ENCODE measurements at regions not wholly inside any gene's neighbourhood (a gene's known extent, or its start where the extent isn't known, plus 50 kb on each side); places are given as distances from the start of the nearest gene placed in this dataset.

GRCh38 chr16:59212492-59213024, 478.4 kb upstream of the GOT2 start:
- Histone ChIP-seq H3F3A (replicated peaks; ENCODE audit: insufficient read depth) (no peaks in the 10 kb centered on the region), H3K36me3 (replicated peaks in 1 of 2; ENCODE audit: control insufficient read depth in 1 of 2, insufficient read depth in 2 of 2, low read length in 1 of 2) (no peaks in the 10 kb centered on the region), H3K4me2 (no peak overlapping the region), H3K9ac (no peak overlapping the region), H2AFZ (ENCODE audit: low read depth) (no peak overlapping the region), H3K27me3 (ENCODE audit: insufficient read depth) (no peaks in the 10 kb centered on the region), H3K4me1 (ENCODE audit: control insufficient read depth in 1 of 2, insufficient read depth in 2 of 2, low read depth in 1 of 2, low read length in 1 of 2) (no peaks in the 10 kb centered on the region), H3K4me3 (ENCODE audit: low read depth in 2 of 2, low read length in 1 of 2) (no peak overlapping the region), H3K9me3 (no peaks in the 10 kb centered on the region), H3K9me2 (no peaks in the 10 kb centered on the region), H4K20me1 (ENCODE audit: insufficient read depth) (no peaks in the 10 kb centered on the region), H3K79me2 (ENCODE audit: insufficient read depth) (no peaks in the 10 kb centered on the region), H3K27ac (ENCODE audit: low read depth in 2 of 2, low read length in 1 of 2) (no peak overlapping the region)
- DNase-seq = no peak
- TF ChIP-seq RXRA (IDR thresholded peaks at IDR 0.05; ENCODE audit: borderline replicate concordance, low read depth) (no peak), POLR2AphosphoS5 (IDR thresholded peaks at IDR 0.05; ENCODE audit: low read depth, low read length) (no peak), NRF1 (IDR thresholded peaks at IDR 0.05; ENCODE audit: low read depth, low read length) (no peak), USF2 (IDR thresholded peaks at IDR 0.05; ENCODE audit: borderline replicate concordance, low read depth, low read length) (no peak)
- WGBS (ENCODE audit: low lambda C conversion rate) = 28% methylated on average over 1 of the region's 1 CpG
- ChIA-PET POLR2A (no interaction called here), CTCF (no interaction called here)

GRCh38 chr16:59210955-59211541, 476.9 kb upstream of the GOT2 start:
- Histone ChIP-seq H3K27me3 (ENCODE audit: insufficient read depth) (no peaks in the 10 kb centered on the region), H3K4me2 (no peak overlapping the region), H3K27ac (ENCODE audit: low read depth in 2 of 2, low read length in 1 of 2) (no peak overlapping the region), H3K36me3 (replicated peaks in 1 of 2; ENCODE audit: control insufficient read depth in 1 of 2, insufficient read depth in 2 of 2, low read length in 1 of 2) (no peaks in the 10 kb centered on the region), H3K9me2 (no peaks in the 10 kb centered on the region), H3F3A (replicated peaks; ENCODE audit: insufficient read depth) (no peaks in the 10 kb centered on the region), H3K4me3 (ENCODE audit: low read depth in 2 of 2, low read length in 1 of 2) (no peak overlapping the region), H3K4me1 (ENCODE audit: control insufficient read depth in 1 of 2, insufficient read depth in 2 of 2, low read depth in 1 of 2, low read length in 1 of 2) (no peaks in the 10 kb centered on the region), H4K20me1 (ENCODE audit: insufficient read depth) (no peaks in the 10 kb centered on the region), H2AFZ (ENCODE audit: low read depth) (no peak overlapping the region), H3K9ac (no peak overlapping the region), H3K79me2 (ENCODE audit: insufficient read depth) (no peaks in the 10 kb centered on the region), H3K9me3 (no peaks in the 10 kb centered on the region)
- CTCF ChIA-PET = no interaction called here
- DNase-seq = no peak
- WGBS (ENCODE audit: low lambda C conversion rate) = 16% methylated on average over 7 of the region's 7 CpGs
- TF ChIP-seq RAD21 (IDR thresholded peaks at IDR 0.05; ENCODE audit: low read length) = no peak
- no peak for TF ChIP-seq IRF3 (IDR thresholded peaks at IDR 0.05; ENCODE audit: low read depth, low read length)
- no peak for TF ChIP-seq PBX3 (IDR thresholded peaks at IDR 0.05)
- no peak for TF ChIP-seq FOXM1 (IDR thresholded peaks at IDR 0.05; ENCODE audit: low read depth)
- no peak for TF ChIP-seq USF1 (IDR thresholded peaks at IDR 0.05; ENCODE audit: borderline replicate concordance, low read depth)
- no peak for TF ChIP-seq RXRA (IDR thresholded peaks at IDR 0.05; ENCODE audit: borderline replicate concordance, low read depth)
- TF ChIP-seq TAF1 (IDR thresholded peaks at IDR 0.05; ENCODE audit: borderline replicate concordance, low read depth, low read length) = no peak
- no peak for TF ChIP-seq SIN3A (IDR thresholded peaks at IDR 0.05; ENCODE audit: borderline replicate concordance, low read depth, low read length)
- TF ChIP-seq MXI1 (IDR thresholded peaks at IDR 0.05; ENCODE audit: low read depth, low read length) = no peak
- no peak for TF ChIP-seq TCF12 (IDR thresholded peaks at IDR 0.05)
- no peak for TF ChIP-seq JUND (IDR thresholded peaks at IDR 0.05)
- TF ChIP-seq REST (IDR thresholded peaks at IDR 0.05; ENCODE audit: low read depth, low read length) = no peak
- no peak for TF ChIP-seq ELF1 (IDR thresholded peaks at IDR 0.05)
- no peak for TF ChIP-seq CTCF (IDR thresholded peaks at IDR 0.05)
- POLR2A ChIA-PET = no interaction called here

Measured in SK-N-SH (cell line).